ENCODE measurements at regions not wholly inside any gene's neighbourhood (a gene's known extent, or its start where the extent isn't known, plus 50 kb on each side); places are given as distances from the start of the nearest gene placed in this dataset.

DNA sequence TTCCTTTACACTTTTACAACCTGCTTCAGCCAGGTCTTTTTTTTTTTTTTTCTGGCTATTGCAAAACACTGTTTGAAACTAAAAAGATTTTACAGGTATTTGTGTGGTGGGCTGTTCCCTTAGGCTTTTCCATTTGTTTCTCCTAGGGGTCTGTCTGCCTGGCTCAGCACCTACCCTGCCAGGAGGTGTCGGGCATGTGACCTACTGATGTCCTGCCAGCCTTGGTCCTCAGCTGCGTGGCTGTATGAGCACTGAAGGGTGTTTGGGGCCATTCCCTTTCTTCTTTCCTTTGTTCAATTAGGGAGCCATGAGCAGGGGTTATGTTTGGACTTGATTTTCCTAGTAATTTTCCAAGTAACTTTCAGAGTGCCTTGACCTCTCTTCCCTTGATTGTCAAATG lies 269.2 kb upstream of the SALL1 start (continued):
- TF ChIP-seq CBX3 (IDR thresholded peaks at IDR 0.05; ENCODE audit: low read depth) = no peak
- no peak for TF ChIP-seq RAD21 (IDR thresholded peaks at IDR 0.05; ENCODE audit: low read depth)
- TF ChIP-seq, protein P1, sequence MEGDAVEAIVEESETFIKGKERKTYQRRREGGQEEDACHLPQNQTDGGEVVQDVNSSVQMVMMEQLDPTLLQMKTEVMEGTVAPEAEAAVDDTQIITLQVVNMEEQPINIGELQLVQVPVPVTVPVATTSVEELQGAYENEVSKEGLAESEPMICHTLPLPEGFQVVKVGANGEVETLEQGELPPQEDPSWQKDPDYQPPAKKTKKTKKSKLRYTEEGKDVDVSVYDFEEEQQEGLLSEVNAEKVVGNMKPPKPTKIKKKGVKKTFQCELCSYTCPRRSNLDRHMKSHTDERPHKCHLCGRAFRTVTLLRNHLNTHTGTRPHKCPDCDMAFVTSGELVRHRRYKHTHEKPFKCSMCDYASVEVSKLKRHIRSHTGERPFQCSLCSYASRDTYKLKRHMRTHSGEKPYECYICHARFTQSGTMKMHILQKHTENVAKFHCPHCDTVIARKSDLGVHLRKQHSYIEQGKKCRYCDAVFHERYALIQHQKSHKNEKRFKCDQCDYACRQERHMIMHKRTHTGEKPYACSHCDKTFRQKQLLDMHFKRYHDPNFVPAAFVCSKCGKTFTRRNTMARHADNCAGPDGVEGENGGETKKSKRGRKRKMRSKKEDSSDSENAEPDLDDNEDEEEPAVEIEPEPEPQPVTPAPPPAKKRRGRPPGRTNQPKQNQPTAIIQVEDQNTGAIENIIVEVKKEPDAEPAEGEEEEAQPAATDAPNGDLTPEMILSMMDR (IDR thresholded peaks at IDR 0.05 in 2 of 3, conservative IDR thresholded peaks at IDR 0.05 in 1 of 3; ENCODE audit: borderline replicate concordance in 1 of 3, insufficient read depth in 1 of 3, low read depth in 2 of 3, low read length in 2 of 3) = no peak

DNA sequence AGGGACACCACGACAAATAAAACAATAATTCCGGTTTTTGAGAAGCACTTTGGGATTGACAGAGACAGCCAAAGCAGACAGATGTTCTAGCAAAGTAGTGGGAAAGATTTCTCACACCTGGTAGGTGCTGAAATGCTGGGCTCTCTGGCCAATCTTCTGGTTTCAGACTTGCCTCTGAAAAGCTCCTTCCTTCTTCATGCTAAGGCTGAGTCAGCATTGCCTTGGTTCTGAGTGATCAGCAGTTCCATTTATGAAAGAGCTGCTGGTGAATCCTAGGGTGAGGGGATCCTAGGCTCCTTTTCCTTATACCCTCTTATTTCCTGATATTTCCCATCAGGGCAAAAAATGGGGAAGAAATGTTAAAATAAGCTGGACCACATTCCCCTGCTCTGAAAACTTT lies 268.7 kb upstream of the SALL1 start:
- POLR2A ChIA-PET = no interaction called here
- no peaks in the 10 kb centered on the region for H4K20me1 ChIP-seq (ENCODE audit: insufficient read depth)
- no peaks in the 10 kb centered on the region for H3K27me3 ChIP-seq (ENCODE audit: insufficient read depth, low read length)
- RAD21 ChIA-PET (ENCODE audit: low non-redundant PET in 1 of 2, low total read pairs in 2 of 2, uncharacterized antibody in 2 of 2, unreplicated experiment in 2 of 2) = no interaction called here
- H3K36me3 ChIP-seq (ENCODE audit: control insufficient read depth in 1 of 2, insufficient read depth in 2 of 2, low read length in 2 of 2) = no peaks in the 10 kb centered on the region
- no peak for TF ChIP-seq JUND (IDR thresholded peaks at IDR 0.05)
- TF ChIP-seq, protein P2, sequence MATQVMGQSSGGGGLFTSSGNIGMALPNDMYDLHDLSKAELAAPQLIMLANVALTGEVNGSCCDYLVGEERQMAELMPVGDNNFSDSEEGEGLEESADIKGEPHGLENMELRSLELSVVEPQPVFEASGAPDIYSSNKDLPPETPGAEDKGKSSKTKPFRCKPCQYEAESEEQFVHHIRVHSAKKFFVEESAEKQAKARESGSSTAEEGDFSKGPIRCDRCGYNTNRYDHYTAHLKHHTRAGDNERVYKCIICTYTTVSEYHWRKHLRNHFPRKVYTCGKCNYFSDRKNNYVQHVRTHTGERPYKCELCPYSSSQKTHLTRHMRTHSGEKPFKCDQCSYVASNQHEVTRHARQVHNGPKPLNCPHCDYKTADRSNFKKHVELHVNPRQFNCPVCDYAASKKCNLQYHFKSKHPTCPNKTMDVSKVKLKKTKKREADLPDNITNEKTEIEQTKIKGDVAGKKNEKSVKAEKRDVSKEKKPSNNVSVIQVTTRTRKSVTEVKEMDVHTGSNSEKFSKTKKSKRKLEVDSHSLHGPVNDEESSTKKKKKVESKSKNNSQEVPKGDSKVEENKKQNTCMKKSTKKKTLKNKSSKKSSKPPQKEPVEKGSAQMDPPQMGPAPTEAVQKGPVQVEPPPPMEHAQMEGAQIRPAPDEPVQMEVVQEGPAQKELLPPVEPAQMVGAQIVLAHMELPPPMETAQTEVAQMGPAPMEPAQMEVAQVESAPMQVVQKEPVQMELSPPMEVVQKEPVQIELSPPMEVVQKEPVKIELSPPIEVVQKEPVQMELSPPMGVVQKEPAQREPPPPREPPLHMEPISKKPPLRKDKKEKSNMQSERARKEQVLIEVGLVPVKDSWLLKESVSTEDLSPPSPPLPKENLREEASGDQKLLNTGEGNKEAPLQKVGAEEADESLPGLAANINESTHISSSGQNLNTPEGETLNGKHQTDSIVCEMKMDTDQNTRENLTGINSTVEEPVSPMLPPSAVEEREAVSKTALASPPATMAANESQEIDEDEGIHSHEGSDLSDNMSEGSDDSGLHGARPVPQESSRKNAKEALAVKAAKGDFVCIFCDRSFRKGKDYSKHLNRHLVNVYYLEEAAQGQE (IDR thresholded peaks at IDR 0.05; ENCODE audit: low read depth) = no peak
- TF ChIP-seq YY1 (IDR thresholded peaks at IDR 0.05; ENCODE audit: extremely low read depth, insufficient replicate concordance, low read depth, low read length) = no peak
- no peak for TF ChIP-seq FOSL1 (IDR thresholded peaks at IDR 0.05; ENCODE audit: low read depth)
- no peak for TF ChIP-seq SP1 (IDR thresholded peaks at IDR 0.05; ENCODE audit: low read depth)
- TF ChIP-seq EZH2phosphoT487 (IDR thresholded peaks at IDR 0.05; ENCODE audit: borderline replicate concordance) = no peak
- TF ChIP-seq POLR2AphosphoS5 (IDR thresholded peaks at IDR 0.05; ENCODE audit: low read depth, low read length) = no peak
- no peak for TF ChIP-seq RAD21 (IDR thresholded peaks at IDR 0.05; ENCODE audit: low read depth)
- no peak for TF ChIP-seq POLR2A (IDR thresholded peaks at IDR 0.05; ENCODE audit: borderline replicate concordance, extremely low read depth, insufficient read depth, insufficient read length)
- TF ChIP-seq CBX3 (IDR thresholded peaks at IDR 0.05; ENCODE audit: low read depth) = no peak
- no peak for TF ChIP-seq EZH2 (IDR thresholded peaks at IDR 0.05)
- no peak for TF ChIP-seq ZFX (IDR thresholded peaks at IDR 0.05)
- TF ChIP-seq ZNF274 (IDR thresholded peaks at IDR 0.05; ENCODE audit: low read depth, low read length) = no peak
- TF ChIP-seq SRF (IDR thresholded peaks at IDR 0.05; ENCODE audit: low read depth) = no peak
- TF ChIP-seq, protein P3, sequence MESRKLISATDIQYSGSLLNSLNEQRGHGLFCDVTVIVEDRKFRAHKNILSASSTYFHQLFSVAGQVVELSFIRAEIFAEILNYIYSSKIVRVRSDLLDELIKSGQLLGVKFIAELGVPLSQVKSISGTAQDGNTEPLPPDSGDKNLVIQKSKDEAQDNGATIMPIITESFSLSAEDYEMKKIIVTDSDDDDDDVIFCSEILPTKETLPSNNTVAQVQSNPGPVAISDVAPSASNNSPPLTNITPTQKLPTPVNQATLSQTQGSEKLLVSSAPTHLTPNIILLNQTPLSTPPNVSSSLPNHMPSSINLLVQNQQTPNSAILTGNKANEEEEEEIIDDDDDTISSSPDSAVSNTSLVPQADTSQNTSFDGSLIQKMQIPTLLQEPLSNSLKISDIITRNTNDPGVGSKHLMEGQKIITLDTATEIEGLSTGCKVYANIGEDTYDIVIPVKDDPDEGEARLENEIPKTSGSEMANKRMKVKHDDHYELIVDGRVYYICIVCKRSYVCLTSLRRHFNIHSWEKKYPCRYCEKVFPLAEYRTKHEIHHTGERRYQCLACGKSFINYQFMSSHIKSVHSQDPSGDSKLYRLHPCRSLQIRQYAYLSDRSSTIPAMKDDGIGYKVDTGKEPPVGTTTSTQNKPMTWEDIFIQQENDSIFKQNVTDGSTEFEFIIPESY (IDR thresholded peaks at IDR 0.05; ENCODE audit: extremely low read depth, insufficient replicate concordance, low read length) = no peak
- TF ChIP-seq EGR1 (IDR thresholded peaks at IDR 0.05; ENCODE audit: low read depth) = no peak
- TF ChIP-seq, protein P4, sequence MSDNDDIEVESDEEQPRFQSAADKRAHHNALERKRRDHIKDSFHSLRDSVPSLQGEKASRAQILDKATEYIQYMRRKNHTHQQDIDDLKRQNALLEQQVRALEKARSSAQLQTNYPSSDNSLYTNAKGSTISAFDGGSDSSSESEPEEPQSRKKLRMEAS (IDR thresholded peaks at IDR 0.05) = no peak
- no peak for TF ChIP-seq ELF1 (IDR thresholded peaks at IDR 0.05; ENCODE audit: borderline replicate concordance, low read depth)
- H3K4me3 ChIP-seq (replicated peaks in 1 of 2; ENCODE audit: low read depth in 1 of 2, low read length in 2 of 2) = no peak overlapping the region
- no peaks in the 10 kb centered on the region for H3K4me1 ChIP-seq (ENCODE audit: control insufficient read depth in 1 of 2, insufficient read depth in 2 of 2, low read length in 2 of 2)
- H2AFZ ChIP-seq (ENCODE audit: low read depth, low read length, poor library complexity, severe bottlenecking) = no peak overlapping the region
- DNase-seq (ENCODE audit: low read depth, low spot score) (no peak), ATAC-seq (no peak)
- no peak overlapping the region for H3K4me2 ChIP-seq (ENCODE audit: low read length)
- CTCF ChIA-PET = no interaction called here
- no peak overlapping the region for H3K9ac ChIP-seq (ENCODE audit: low read length)
- intact Hi-C loops (cut with micrococcal nuclease) = no loop called here
- no peak overlapping the region for H3K27ac ChIP-seq (ENCODE audit: low read depth, low read length)
- H3K79me2 ChIP-seq (ENCODE audit: insufficient read depth, low read length) = no peaks in the 10 kb centered on the region
- no peaks in the 10 kb centered on the region for H3K9me2 ChIP-seq (ENCODE audit: insufficient read depth)
- H3K9me3 ChIP-seq (ENCODE audit: control insufficient read depth in 1 of 2, insufficient read depth in 1 of 2, low read depth in 1 of 2, low read length in 2 of 2) = peaks cover 4 to 16% of the 10 kb centered on the region in 2 experiments; a peak in 2 of 4 replicates
- no TSS peak for BruUV-seq (replicated peaks)
